ENCODE measurements at regions not wholly inside any gene's neighbourhood (a gene's known extent, or its start where the extent isn't known, plus 50 kb on each side); places are given as distances from the start of the nearest gene placed in this dataset.
A peak's percentile ranks its signal among the peaks of the same experiment; 100 is the strongest.

DNA sequence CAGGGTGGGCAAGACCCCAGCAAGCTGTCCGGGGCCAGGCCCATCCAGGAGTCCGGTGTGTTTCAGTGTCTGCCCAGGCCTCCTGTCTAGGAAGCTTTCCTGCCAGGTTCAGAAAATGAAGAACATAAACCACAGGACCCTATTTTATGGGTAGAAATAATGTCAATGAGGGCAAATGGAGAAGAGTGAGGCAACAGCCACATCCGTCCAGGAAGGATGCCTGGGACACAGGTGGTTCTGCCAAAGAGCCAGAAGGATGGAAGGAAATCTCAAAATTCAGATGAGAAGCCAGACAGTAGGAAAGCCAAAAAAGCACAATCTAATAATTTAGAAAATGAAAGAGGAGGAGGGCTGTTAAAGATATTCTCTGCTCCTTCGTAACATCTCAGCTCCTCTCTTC lies 262.3 kb downstream of the AUH start (continued):
- TF ChIP-seq, protein P1, sequence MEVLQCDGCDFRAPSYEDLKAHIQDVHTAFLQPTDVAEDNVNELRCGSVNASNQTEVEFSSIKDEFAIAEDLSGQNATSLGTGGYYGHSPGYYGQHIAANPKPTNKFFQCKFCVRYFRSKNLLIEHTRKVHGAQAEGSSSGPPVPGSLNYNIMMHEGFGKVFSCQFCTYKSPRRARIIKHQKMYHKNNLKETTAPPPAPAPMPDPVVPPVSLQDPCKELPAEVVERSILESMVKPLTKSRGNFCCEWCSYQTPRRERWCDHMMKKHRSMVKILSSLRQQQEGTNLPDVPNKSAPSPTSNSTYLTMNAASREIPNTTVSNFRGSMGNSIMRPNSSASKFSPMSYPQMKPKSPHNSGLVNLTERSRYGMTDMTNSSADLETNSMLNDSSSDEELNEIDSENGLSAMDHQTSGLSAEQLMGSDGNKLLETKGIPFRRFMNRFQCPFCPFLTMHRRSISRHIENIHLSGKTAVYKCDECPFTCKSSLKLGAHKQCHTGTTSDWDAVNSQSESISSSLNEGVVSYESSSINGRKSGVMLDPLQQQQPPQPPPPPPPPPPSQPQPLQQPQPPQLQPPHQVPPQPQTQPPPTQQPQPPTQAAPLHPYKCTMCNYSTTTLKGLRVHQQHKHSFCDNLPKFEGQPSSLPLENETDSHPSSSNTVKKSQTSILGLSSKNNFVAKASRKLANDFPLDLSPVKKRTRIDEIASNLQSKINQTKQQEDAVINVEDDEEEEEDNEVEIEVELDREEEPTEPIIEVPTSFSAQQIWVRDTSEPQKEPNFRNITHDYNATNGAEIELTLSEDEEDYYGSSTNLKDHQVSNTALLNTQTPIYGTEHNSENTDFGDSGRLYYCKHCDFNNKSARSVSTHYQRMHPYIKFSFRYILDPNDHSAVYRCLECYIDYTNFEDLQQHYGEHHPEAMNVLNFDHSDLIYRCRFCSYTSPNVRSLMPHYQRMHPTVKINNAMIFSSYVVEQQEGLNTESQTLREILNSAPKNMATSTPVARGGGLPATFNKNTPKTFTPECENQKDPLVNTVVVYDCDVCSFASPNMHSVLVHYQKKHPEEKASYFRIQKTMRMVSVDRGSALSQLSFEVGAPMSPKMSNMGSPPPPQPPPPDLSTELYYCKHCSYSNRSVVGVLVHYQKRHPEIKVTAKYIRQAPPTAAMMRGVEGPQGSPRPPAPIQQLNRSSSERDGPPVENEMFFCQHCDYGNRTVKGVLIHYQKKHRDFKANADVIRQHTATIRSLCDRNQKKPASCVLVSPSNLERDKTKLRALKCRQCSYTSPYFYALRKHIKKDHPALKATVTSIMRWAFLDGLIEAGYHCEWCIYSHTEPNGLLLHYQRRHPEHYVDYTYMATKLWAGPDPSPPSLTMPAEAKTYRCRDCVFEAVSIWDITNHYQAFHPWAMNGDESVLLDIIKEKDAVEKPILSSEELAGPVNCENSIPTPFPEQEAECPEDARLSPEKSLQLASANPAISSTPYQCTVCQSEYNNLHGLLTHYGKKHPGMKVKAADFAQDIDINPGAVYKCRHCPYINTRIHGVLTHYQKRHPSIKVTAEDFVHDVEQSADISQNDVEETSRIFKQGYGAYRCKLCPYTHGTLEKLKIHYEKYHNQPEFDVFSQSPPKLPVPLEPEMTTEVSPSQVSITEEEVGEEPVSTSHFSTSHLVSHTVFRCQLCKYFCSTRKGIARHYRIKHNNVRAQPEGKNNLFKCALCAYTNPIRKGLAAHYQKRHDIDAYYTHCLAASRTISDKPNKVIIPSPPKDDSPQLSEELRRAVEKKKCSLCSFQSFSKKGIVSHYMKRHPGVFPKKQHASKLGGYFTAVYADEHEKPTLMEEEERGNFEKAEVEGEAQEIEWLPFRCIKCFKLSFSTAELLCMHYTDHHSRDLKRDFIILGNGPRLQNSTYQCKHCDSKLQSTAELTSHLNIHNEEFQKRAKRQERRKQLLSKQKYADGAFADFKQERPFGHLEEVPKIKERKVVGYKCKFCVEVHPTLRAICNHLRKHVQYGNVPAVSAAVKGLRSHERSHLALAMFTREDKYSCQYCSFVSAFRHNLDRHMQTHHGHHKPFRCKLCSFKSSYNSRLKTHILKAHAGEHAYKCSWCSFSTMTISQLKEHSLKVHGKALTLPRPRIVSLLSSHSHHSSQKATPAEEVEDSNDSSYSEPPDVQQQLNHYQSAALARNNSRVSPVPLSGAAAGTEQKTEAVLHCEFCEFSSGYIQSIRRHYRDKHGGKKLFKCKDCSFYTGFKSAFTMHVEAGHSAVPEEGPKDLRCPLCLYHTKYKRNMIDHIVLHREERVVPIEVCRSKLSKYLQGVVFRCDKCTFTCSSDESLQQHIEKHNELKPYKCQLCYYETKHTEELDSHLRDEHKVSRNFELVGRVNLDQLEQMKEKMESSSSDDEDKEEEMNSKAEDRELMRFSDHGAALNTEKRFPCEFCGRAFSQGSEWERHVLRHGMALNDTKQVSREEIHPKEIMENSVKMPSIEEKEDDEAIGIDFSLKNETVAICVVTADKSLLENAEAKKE (CRISPR knock-in tag; IDR thresholded peaks at IDR 0.05), result no peak

GRCh38 chr9:91100878-91101450 lies 260.8 kb downstream of the AUH start:
- no peaks in the 10 kb centered on the region for H3K36me3 Mint-ChIP-seq (ENCODE audit: low read depth)
- DNase-seq (ENCODE audit: low spot score), result no peak
- no peak overlapping the region for H3K4me2 ChIP-seq
- H3K79me2 ChIP-seq (replicated peaks; ENCODE audit: insufficient read depth), result no peaks in the 10 kb centered on the region
- H3K4me3 ChIP-seq, result no peak overlapping the region
- no peaks in the 10 kb centered on the region for H3K27me3 Mint-ChIP-seq (ENCODE audit: insufficient read depth, low read depth, poor library complexity)
- no peak; the same call in 2 of the 3 replicates for ATAC-seq
- H3K36me3 ChIP-seq (ENCODE audit: insufficient read depth), result no peaks in the 10 kb centered on the region
- H3K4me1 Mint-ChIP-seq, result peaks cover 9% of the 10 kb centered on the region
- H3K4me1 ChIP-seq (ENCODE audit: insufficient read depth), result no peaks in the 10 kb centered on the region
- H3K27me3 ChIP-seq (ENCODE audit: insufficient read depth), result no peaks in the 10 kb centered on the region
- no peak overlapping the region; the same call in 2 of the 3 replicates for H3K4me3 Mint-ChIP-seq
- no peaks in the 10 kb centered on the region for H3F3A ChIP-seq (replicated peaks; ENCODE audit: low read depth)
- no peak overlapping the region for H3K27ac ChIP-seq (ENCODE audit: low read depth)
- no peaks in the 10 kb centered on the region; the same call in 1 of the 3 replicates for H3K9me3 Mint-ChIP-seq
- H3K27ac Mint-ChIP-seq, result peak overlapping the region; percentile 88
- no peaks in the 10 kb centered on the region for H4K20me1 ChIP-seq (replicated peaks; ENCODE audit: insufficient read depth)
- 0 out of 2 replicates have a peak overlapping the region, but pooled peaks have one; percentile 18 for H2AFZ ChIP-seq
- H3K9me2 ChIP-seq (ENCODE audit: insufficient read depth), result no peaks in the 10 kb centered on the region
- TF ChIP-seq ZNF331 (CRISPR knock-in tag; IDR thresholded peaks at IDR 0.05; ENCODE audit: low read depth), result no peak
- TF ChIP-seq POLR2AphosphoS5 (IDR thresholded peaks at IDR 0.05; ENCODE audit: low read depth), result no peak
- no peak for TF ChIP-seq CREB1 (CRISPR knock-in tag; IDR thresholded peaks at IDR 0.05; ENCODE audit: low read depth)
- TF ChIP-seq NANOG (IDR thresholded peaks at IDR 0.05; ENCODE audit: borderline replicate concordance), result no peak
- TF ChIP-seq, protein P1 (CRISPR knock-in tag; IDR thresholded peaks at IDR 0.05), result no peak
- no peak for TF ChIP-seq STAT1 (IDR thresholded peaks at IDR 0.05; ENCODE audit: unreplicated experiment)
- TF ChIP-seq EZH2phosphoT487 (IDR thresholded peaks at IDR 0.05; ENCODE audit: unreplicated experiment), result no peak
- TF ChIP-seq EZH2 (IDR thresholded peaks at IDR 0.05; ENCODE audit: low read depth, unreplicated experiment), result no peak
- TF ChIP-seq ZNF114 (CRISPR knock-in tag; IDR thresholded peaks at IDR 0.05), result no peak
